A673 (cell line): ENCODE measurements at regions not wholly inside any gene's neighbourhood (a gene's known extent, or its start where the extent isn't known, plus 50 kb on each side); places are given as distances from the start of the nearest gene placed in this dataset.

Experiments
- BruUV-seq: library from RNA; stranded (reverse); fragments of 400-500 nt; replicated peaks from 2 replicates; lab custom pipeline; 2021; lab: Mats Ljungman, UMichigan
- CTCF ChIA-PET: fragments of 300-600 bp; sonication (Branson Sonifier 250); formaldehyde crosslinking; loops from one replicate; lab custom pipeline; 2022; ENCODE audit warnings: antibody characterized with exemption; lab: Charles Lee
- POLR2A ChIA-PET: fragments of 300-600 bp; sonication (Branson Sonifier 250); formaldehyde crosslinking; loops from one replicate; lab custom pipeline; 2022; ENCODE audit warnings: antibody characterized with exemption; ENCODE audit not compliant: low non-redundant PET; lab: Charles Lee
- DNase-seq: peaks from one replicate; pipeline ENCODE4 v3.0.0-alpha.2; 2015; ENCODE audit warnings: low spot score
- H3K27ac ChIP-seq: fragments of 200-600 bp; sonication (generic); 2 replicates; pipeline ENCODE4 v1.5.1; 2016; ENCODE audit warnings: mixed run types, low read depth, mild to moderate bottlenecking, mixed read lengths, antibody characterized with exemption, low read length; ENCODE audit not compliant: poor library complexity, severe bottlenecking
- H3K27me3 ChIP-seq: fragments of 200-600 bp; sonication (generic); replicated peaks from 2 replicates; pipeline ENCODE4 v1.6.1; 2017; ENCODE audit warnings: mixed run types, low read depth, mild to moderate bottlenecking, mixed read lengths, antibody characterized with exemption, low read length; ENCODE audit not compliant: insufficient read depth, poor library complexity
- H3K36me3 ChIP-seq: fragments of 200-600 bp; sonication (generic); 2 replicates; pipeline ENCODE4 v1.6.1; 2016; ENCODE audit warnings: mixed run types, mild to moderate bottlenecking, mixed read lengths, antibody characterized with exemption, low read length; ENCODE audit not compliant: insufficient read depth, poor library complexity, severe bottlenecking
- H3K4me1 ChIP-seq: fragments of 200-600 bp; sonication (generic); 2 replicates; pipeline ENCODE4 v1.6.1; 2017; ENCODE audit warnings: mixed run types, mild to moderate bottlenecking, mixed read lengths, antibody characterized with exemption, low read length; ENCODE audit not compliant: insufficient read depth, poor library complexity, severe bottlenecking
- H3K4me3 ChIP-seq: fragments of 200-600 bp; sonication (generic); 2 replicates; pipeline ENCODE4 v1.5.1; 2016; ENCODE audit warnings: low read depth, mixed run types, mild to moderate bottlenecking, mixed read lengths, low read length; ENCODE audit not compliant: poor library complexity, severe bottlenecking
- H3K9me3 ChIP-seq: fragments of 200-600 bp; sonication (generic); 2 replicates; pipeline ENCODE4 v1.6.1; 2016; ENCODE audit warnings: mixed run types, low read depth, mild to moderate bottlenecking, mixed read lengths, antibody characterized with exemption, low read length; ENCODE audit not compliant: poor library complexity, severe bottlenecking
- EZH2 ChIP-seq: fragments of 200-600 bp; sonication (generic); IDR thresholded peaks from 2 replicates; pipeline ENCODE4 v1.6.1; 2017; ENCODE audit warnings: borderline replicate concordance, low read depth, mild to moderate bottlenecking, mixed read lengths, antibody characterized with exemption, low read length; ENCODE audit not compliant: poor library complexity, severe bottlenecking
- intact Hi-C: fragments of 100-400 bp; cut with micrococcal nuclease; formaldehyde crosslinking; loops from one replicate; pipeline ENCODE4 v1.10.0; 2022; ENCODE audit not compliant: unreplicated experiment
- TF ChIP-seq, protein P1 (sequence below): fragments of 300-800, 200-600 bp; sonication (generic); conservative IDR thresholded peaks from 2 replicates; pipeline ENCODE4 v1.5.1; 2017; ENCODE audit warnings: low read depth, mild to moderate bottlenecking, antibody characterized with exemption, low read length, moderate library complexity, mixed read lengths

GRCh38 chr13:103895835-103896531 is 829.8 kb upstream of the SLC10A2 start:
- ChIA-PET CTCF (no interaction called here), POLR2A (no interaction called here)
- TF ChIP-seq, protein P1, sequence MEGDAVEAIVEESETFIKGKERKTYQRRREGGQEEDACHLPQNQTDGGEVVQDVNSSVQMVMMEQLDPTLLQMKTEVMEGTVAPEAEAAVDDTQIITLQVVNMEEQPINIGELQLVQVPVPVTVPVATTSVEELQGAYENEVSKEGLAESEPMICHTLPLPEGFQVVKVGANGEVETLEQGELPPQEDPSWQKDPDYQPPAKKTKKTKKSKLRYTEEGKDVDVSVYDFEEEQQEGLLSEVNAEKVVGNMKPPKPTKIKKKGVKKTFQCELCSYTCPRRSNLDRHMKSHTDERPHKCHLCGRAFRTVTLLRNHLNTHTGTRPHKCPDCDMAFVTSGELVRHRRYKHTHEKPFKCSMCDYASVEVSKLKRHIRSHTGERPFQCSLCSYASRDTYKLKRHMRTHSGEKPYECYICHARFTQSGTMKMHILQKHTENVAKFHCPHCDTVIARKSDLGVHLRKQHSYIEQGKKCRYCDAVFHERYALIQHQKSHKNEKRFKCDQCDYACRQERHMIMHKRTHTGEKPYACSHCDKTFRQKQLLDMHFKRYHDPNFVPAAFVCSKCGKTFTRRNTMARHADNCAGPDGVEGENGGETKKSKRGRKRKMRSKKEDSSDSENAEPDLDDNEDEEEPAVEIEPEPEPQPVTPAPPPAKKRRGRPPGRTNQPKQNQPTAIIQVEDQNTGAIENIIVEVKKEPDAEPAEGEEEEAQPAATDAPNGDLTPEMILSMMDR = no peak
- no peak for TF ChIP-seq EZH2
- H3K36me3 ChIP-seq = no peaks in the 10 kb centered on the region
- no peaks in the 10 kb centered on the region for H3K9me3 ChIP-seq
- no peak overlapping the region for H3K4me3 ChIP-seq
- no peak overlapping the region for H3K27ac ChIP-seq
- no peak for DNase-seq
- no TSS peak for BruUV-seq
- intact Hi-C loops = no loop called here
- peaks cover 37% of the 10 kb centered on the region for H3K27me3 ChIP-seq
- no peaks in the 10 kb centered on the region for H3K4me1 ChIP-seq

DNA sequence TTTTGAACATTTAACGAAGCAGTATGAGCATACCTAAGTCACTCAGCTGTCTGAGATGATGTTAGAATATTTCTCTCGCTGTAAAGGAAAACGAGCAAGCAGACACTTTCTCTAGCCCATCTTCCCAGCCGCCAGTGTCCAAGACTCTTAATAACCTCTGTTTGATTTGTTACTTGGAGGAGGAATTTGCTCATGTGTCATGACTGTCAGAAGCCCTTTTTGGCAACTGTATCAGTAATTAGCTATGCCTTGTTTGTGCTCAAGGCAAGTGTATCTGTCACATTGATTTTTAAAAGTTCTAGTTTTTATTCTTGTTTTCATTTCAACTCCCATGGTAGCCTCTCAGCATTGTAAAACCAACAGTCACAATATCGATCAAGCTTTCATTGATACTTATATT is 828.4 kb upstream of the SLC10A2 start:
- H3K9me3 ChIP-seq = no peaks in the 10 kb centered on the region
- TF ChIP-seq, protein P1 = no peak
- TF ChIP-seq EZH2 = no peak
- ChIA-PET CTCF (no interaction called here), POLR2A (no interaction called here)
- H3K27ac ChIP-seq = no peak overlapping the region
- H3K4me3 ChIP-seq = no peak overlapping the region
- H3K27me3 ChIP-seq = peaks cover 42% of the 10 kb centered on the region
- no peak for DNase-seq
- no peaks in the 10 kb centered on the region for H3K4me1 ChIP-seq
- intact Hi-C loops = no loop called here
- no TSS peak for BruUV-seq
- no peaks in the 10 kb centered on the region for H3K36me3 ChIP-seq

DNA sequence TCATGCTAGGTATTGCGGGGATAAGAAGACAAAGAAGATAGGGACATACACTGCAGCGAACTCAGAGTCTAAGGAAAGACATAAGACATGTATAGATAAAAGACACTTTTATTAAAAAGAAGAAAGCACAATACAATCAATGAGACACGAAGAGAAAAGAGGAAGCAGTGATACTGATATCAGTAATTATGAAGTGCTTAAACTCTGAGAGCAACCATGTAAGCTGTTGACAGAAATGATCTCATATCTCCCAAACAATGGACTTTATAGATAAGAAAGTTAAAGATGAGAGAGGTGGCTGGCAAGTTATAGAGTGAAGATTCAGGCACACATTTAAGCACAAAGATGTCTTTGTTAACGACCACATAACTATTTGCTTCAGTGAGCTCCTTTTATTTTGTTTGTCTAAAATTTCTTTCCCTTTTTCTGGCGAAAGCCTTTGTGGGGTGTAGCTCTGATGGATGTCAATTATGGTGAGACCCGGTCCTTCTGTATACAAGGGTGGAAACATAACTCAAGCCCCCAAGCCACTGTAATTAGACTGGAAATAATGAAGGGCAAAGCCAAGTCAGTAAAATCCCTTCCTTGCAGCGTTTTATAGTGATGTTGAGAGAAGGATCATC is 818.0 kb upstream of the SLC10A2 start:
- DNase-seq = no peak
- CTCF ChIA-PET = no interaction called here
- no peak overlapping the region for H3K27ac ChIP-seq

More for the DNA sequence above, 818.0 kb upstream of the SLC10A2 start:
- H3K4me1 ChIP-seq = no peaks in the 10 kb centered on the region
- no peaks in the 10 kb centered on the region for H3K9me3 ChIP-seq
- H3K27me3 ChIP-seq = peaks cover 38% of the 10 kb centered on the region
- POLR2A ChIA-PET = no interaction called here
- H3K36me3 ChIP-seq = no peaks in the 10 kb centered on the region
- no peak overlapping the region for H3K4me3 ChIP-seq
- intact Hi-C loops = no loop called here
- TF ChIP-seq, protein P1 = no peak
- TF ChIP-seq EZH2 = no peak
- BruUV-seq = no TSS peak
